Middle frontal gyrus (tissue), 1 donor: ENCODE measurements at regions not wholly inside any gene's neighbourhood (a gene's known extent, or its start where the extent isn't known, plus 50 kb on each side); places are given as distances from the start of the nearest gene placed in this dataset.
"Not testable (repeated sequence)": the region's sequence is repeated elsewhere in the genome, so short reads cannot be mapped to it uniquely, and the experiment has no call there.

Source experiments
- DNase-seq: peaks from one replicate; pipeline ENCODE4 v3.0.0-alpha.2; 2015; ENCODE audit warnings: low spot score; ENCODE audit errors: extremely low spot score

- no peak for DNase-seq
Measured at GRCh38 chr1:201724039-201724765, 104.8 kb upstream of the IPO9 start.

- DNase-seq = no peak
Measured at GRCh38 chr1:201724766-201725118, 104.2 kb upstream of the IPO9 start.

GRCh38 chr1:201726700-201727099, 102.3 kb upstream of the IPO9 start:
- DNase-seq = no peak

GRCh38 chr1:201728731-201729130, 100.2 kb upstream of the IPO9 start:
- DNase-seq = no peak

- no peak for DNase-seq
Measured at GRCh38 chr1:201729973-201730608, 98.9 kb upstream of the IPO9 start.

GRCh38 chr1:201730611-201731010, 98.3 kb upstream of the IPO9 start:
- no peak for DNase-seq

GRCh38 chr1:201731142-201731541, 97.8 kb upstream of the IPO9 start:
- no peak for DNase-seq

GRCh38 chr1:201731592-201731991, 97.4 kb upstream of the IPO9 start:
- no peak for DNase-seq

- DNase-seq = no peak
Measured at GRCh38 chr1:201732351-201732750, 96.6 kb upstream of the IPO9 start.

- not testable (repeated sequence) for DNase-seq
Measured at GRCh38 chr1:201734221-201734620, 94.7 kb upstream of the IPO9 start.

GRCh38 chr1:201734786-201735185, 94.2 kb upstream of the IPO9 start:
- DNase-seq = no peak

- no peak for DNase-seq
Measured at GRCh38 chr1:201736707-201737320, 92.1 kb upstream of the IPO9 start.

GRCh38 chr1:201737352-201738060, 91.5 kb upstream of the IPO9 start:
- peak; percentile 73 for DNase-seq

- no peak for DNase-seq
Measured at GRCh38 chr1:201739080-201739479, 89.9 kb upstream of the IPO9 start.

GRCh38 chr1:201739492-201740085, 89.4 kb upstream of the IPO9 start:
- no peak for DNase-seq

- no peak for DNase-seq
Measured at GRCh38 chr1:201740086-201740541, 88.8 kb upstream of the IPO9 start.

- DNase-seq = no peak
Measured at GRCh38 chr1:201740670-201741111, 88.3 kb upstream of the IPO9 start.

GRCh38 chr1:201741763-201742342, 87.1 kb upstream of the IPO9 start:
- DNase-seq = no peak

- DNase-seq = no peak
Measured at GRCh38 chr1:201742476-201742875, 86.5 kb upstream of the IPO9 start.

GRCh38 chr1:201742955-201743805, 85.8 kb upstream of the IPO9 start:
- DNase-seq = no peak
